ENCODE measurements at regions not wholly inside any gene's neighbourhood (a gene's known extent, or its start where the extent isn't known, plus 50 kb on each side); places are given as distances from the start of the nearest gene placed in this dataset.

GRCh38 chr22:48609279-48609865 lies 1218.3 kb downstream of the BRD1 start:
- in situ Hi-C loops (cut with HindIII; ENCODE audit: low sequenced_read_pairs) = no loop called here

GRCh38 chr22:48607901-48608662 lies 1219.6 kb downstream of the BRD1 start:
- in situ Hi-C loops (cut with HindIII; ENCODE audit: low sequenced_read_pairs) = no loop called here

GRCh38 chr22:48606684-48607307 lies 1220.9 kb downstream of the BRD1 start:
- in situ Hi-C loops (cut with HindIII; ENCODE audit: low sequenced_read_pairs) = no loop called here

GRCh38 chr22:48605856-48606481 lies 1221.7 kb downstream of the BRD1 start:
- in situ Hi-C loops (cut with HindIII; ENCODE audit: low sequenced_read_pairs) = no loop called here

GRCh38 chr22:48605125-48605524 lies 1222.5 kb downstream of the BRD1 start:
- in situ Hi-C loops (cut with HindIII; ENCODE audit: low sequenced_read_pairs) = no loop called here

GRCh38 chr22:48603621-48604320 lies 1223.9 kb downstream of the BRD1 start:
- in situ Hi-C loops (cut with HindIII; ENCODE audit: low sequenced_read_pairs) = no loop called here

GRCh38 chr22:48602805-48603518 lies 1224.7 kb downstream of the BRD1 start:
- in situ Hi-C loops (cut with HindIII; ENCODE audit: low sequenced_read_pairs) = no loop called here

- in situ Hi-C loops (cut with HindIII; ENCODE audit: low sequenced_read_pairs) = no loop called here
These were observed 1227.0 kb downstream of the BRD1 start for GRCh38 chr22:48600681-48601080.

GRCh38 chr22:48600171-48600570 lies 1227.5 kb downstream of the BRD1 start:
- in situ Hi-C loops (cut with HindIII; ENCODE audit: low sequenced_read_pairs) = no loop called here

GRCh38 chr22:48599346-48599745 lies 1228.3 kb downstream of the BRD1 start:
- in situ Hi-C loops (cut with HindIII; ENCODE audit: low sequenced_read_pairs) = no loop called here

- in situ Hi-C loops (cut with HindIII; ENCODE audit: low sequenced_read_pairs) = no loop called here
These were observed 1231.4 kb downstream of the BRD1 start for GRCh38 chr22:48596111-48596850.

GRCh38 chr22:48595511-48595905 lies 1232.2 kb downstream of the BRD1 start:
- in situ Hi-C loops (cut with HindIII; ENCODE audit: low sequenced_read_pairs) = no loop called here

- in situ Hi-C loops (cut with HindIII; ENCODE audit: low sequenced_read_pairs) = no loop called here
These were observed 1232.7 kb downstream of the BRD1 start for GRCh38 chr22:48594757-48595510.

- in situ Hi-C loops (cut with HindIII; ENCODE audit: low sequenced_read_pairs) = no loop called here
These were observed 1233.5 kb downstream of the BRD1 start for GRCh38 chr22:48594016-48594756.

- in situ Hi-C loops (cut with HindIII; ENCODE audit: low sequenced_read_pairs) = no loop called here
These were observed 1234.1 kb downstream of the BRD1 start for GRCh38 chr22:48593551-48593950.

- in situ Hi-C loops (cut with HindIII; ENCODE audit: low sequenced_read_pairs) = no loop called here
These were observed 1234.7 kb downstream of the BRD1 start for GRCh38 chr22:48592931-48593330.

- in situ Hi-C loops (cut with HindIII; ENCODE audit: low sequenced_read_pairs) = no loop called here
These were observed 1235.2 kb downstream of the BRD1 start for GRCh38 chr22:48592488-48592887.

- in situ Hi-C loops (cut with HindIII; ENCODE audit: low sequenced_read_pairs) = no loop called here
These were observed 1235.7 kb downstream of the BRD1 start for GRCh38 chr22:48592066-48592345.

Data from DLD1 (cell line).